Neural cell (in vitro differentiated cells): ENCODE measurements at regions not wholly inside any gene's neighbourhood (a gene's known extent, or its start where the extent isn't known, plus 50 kb on each side); places are given as distances from the start of the nearest gene placed in this dataset.

Experiments
- CTCF ChIP-seq: fragments of 450-650 bp; IDR thresholded peaks from 2 replicates; pipeline ENCODE4 v1.5.1; 2014; ENCODE audit warnings: antibody characterized with exemption, mild to moderate bottlenecking, moderate library complexity; ENCODE audit not compliant: poor library complexity, severe bottlenecking
- EP300 ChIP-seq: fragments of 450-650 bp; conservative IDR thresholded peaks from 2 replicates; pipeline ENCODE4 v1.6.1; 2014; ENCODE audit warnings: antibody characterized with exemption, mild to moderate bottlenecking, moderate library complexity; ENCODE audit not compliant: poor library complexity, severe bottlenecking
- EZH2 ChIP-seq: fragments of 200-600, 300-800 bp; shearing (Covaris generic), sonication (generic); IDR thresholded peaks from 2 replicates; pipeline ENCODE4 v1.6.1; 2014; ENCODE audit warnings: antibody characterized with exemption, low read length, borderline replicate concordance, mild to moderate bottlenecking; ENCODE audit not compliant: insufficient read depth, poor library complexity, severe bottlenecking
- RAD21 ChIP-seq: fragments of 450-650 bp; conservative IDR thresholded peaks from 2 replicates; pipeline ENCODE4 v1.6.1; 2014; ENCODE audit warnings: antibody characterized with exemption, mild to moderate bottlenecking, moderate library complexity
- SMC3 ChIP-seq: fragments of 450-650 bp; conservative IDR thresholded peaks from 2 replicates; pipeline ENCODE4 v1.6.1; 2014; ENCODE audit warnings: antibody characterized with exemption, mild to moderate bottlenecking, moderate library complexity; ENCODE audit not compliant: poor library complexity

GRCh38 chr1:56423716-56424115 lies 155.6 kb downstream of the PLPP3 start:
- no peak for TF ChIP-seq EZH2
- no peak for TF ChIP-seq CTCF
- no peak for TF ChIP-seq SMC3
- no peak for TF ChIP-seq EP300
- no peak for TF ChIP-seq RAD21
